ENCODE measurements at regions not wholly inside any gene's neighbourhood (a gene's known extent, or its start where the extent isn't known, plus 50 kb on each side); places are given as distances from the start of the nearest gene placed in this dataset.
A peak's percentile ranks its signal among the peaks of the same experiment; 100 is the strongest.

GRCh38 chr7:51430480-51431086, 114.0 kb upstream of the COBL start:
- H3K4ac ChIP-seq (replicated peaks; ENCODE audit: insufficient read length, low read depth, low read length): no peak overlapping the region
- H3K9ac ChIP-seq (replicated peaks in 1 of 4; ENCODE audit: extremely low read depth in 1 of 4, low read depth in 3 of 4, low read length in 3 of 4): no peak overlapping the region
- no peak overlapping the region for H3K23ac ChIP-seq (ENCODE audit: insufficient read length)
- H2BK5ac ChIP-seq (ENCODE audit: low read depth, low read length): no peak overlapping the region
- WGBS, 2 experiments (ENCODE audit: extremely low coverage in 1 of 2, insufficient coverage in 1 of 2, insufficient read length in 1 of 2, insufficient replicate concordance in 2 of 2, low coverage in 1 of 2, low lambda C conversion rate in 2 of 2, missing lambda C conversion rate in 1 of 2): 38% methylated on average over 13 of the region's 13 CpGs; no CpG with 5 or more reads in 1 of the 2 experiments
- H3K79me2 ChIP-seq (ENCODE audit: control insufficient read depth in 1 of 2, insufficient read depth in 2 of 2, low read length in 2 of 2): peaks cover 0 to 2% of the 10 kb centered on the region in 2 experiments; a peak in 1 of 4 replicates
- H4K91ac ChIP-seq (replicated peaks; ENCODE audit: insufficient read length, low read length): no peak overlapping the region
- H4K8ac ChIP-seq (ENCODE audit: extremely low read depth, insufficient read depth, low read length): no peak overlapping the region
- POLR2A ChIA-PET (ENCODE audit: partially characterized antibody): interaction anchor here (0.9 kb wide), 1 partner anchor 50 kb away, joined by 3 read pairs; no protein-coding TSS in a partner anchor
- no peak overlapping the region for H3K27ac ChIP-seq (ENCODE audit: low read depth, low read length)
- no peak overlapping the region for H4K5ac ChIP-seq (ENCODE audit: insufficient read length, low read depth, low read length)
- H3K14ac ChIP-seq (ENCODE audit: insufficient read length): no peak overlapping the region
- no peak overlapping the region for H2AK5ac ChIP-seq (ENCODE audit: low read depth, low read length)
- no peaks in the 10 kb centered on the region; a peak in 2 of 7 replicates for H3K4me1 ChIP-seq (replicated peaks in 1 of 4; ENCODE audit: control insufficient read depth in 3 of 4, insufficient read depth in 4 of 4, low read length in 3 of 4)
- CTCF ChIA-PET (ENCODE audit: partially characterized antibody): interaction anchor here (0.6 to 4.8 kb wide), 48 partner anchors 14 to 1384 kb away, joined by 3 to 41 read pairs (median 3); no protein-coding TSS in a partner anchor
- no peak overlapping the region for H2BK15ac ChIP-seq (ENCODE audit: low read length)
- H3K4me3 ChIP-seq (ENCODE audit: extremely low read depth in 1 of 4, insufficient read depth in 2 of 4, low read depth in 3 of 4, low read length in 4 of 4): no peak overlapping the region
- no peaks in the 10 kb centered on the region for H3K36me3 ChIP-seq (ENCODE audit: control insufficient read depth in 2 of 4, insufficient read depth in 4 of 4, low read length in 3 of 4)
- DNase-seq (ENCODE audit: low read depth in 1 of 2, low spot score in 2 of 2): peak in 1 of 2 experiments; percentile 85
- H3K27me3 ChIP-seq (replicated peaks in 1 of 4; ENCODE audit: control insufficient read depth in 3 of 4, extremely low read depth in 1 of 4, insufficient read depth in 3 of 4, low read length in 3 of 4): no peaks in the 10 kb centered on the region; a peak in 1 of 7 replicates
- H3K23me2 ChIP-seq (ENCODE audit: low read depth, low read length): no peaks in the 10 kb centered on the region
- H2BK12ac ChIP-seq (ENCODE audit: low read depth, low read length): no peak overlapping the region
- no peak overlapping the region for H2BK120ac ChIP-seq (replicated peaks; ENCODE audit: low read depth, low read length)
- no peak overlapping the region for H2BK20ac ChIP-seq (ENCODE audit: low read length)
- no peaks in the 10 kb centered on the region for H3K9me3 ChIP-seq (ENCODE audit: insufficient read depth in 2 of 2, low read depth in 1 of 2, low read length in 1 of 2)
- H3K56ac ChIP-seq (replicated peaks; ENCODE audit: insufficient read length, low read depth, low read length): no peak overlapping the region
- H3K4me2 ChIP-seq (ENCODE audit: insufficient read depth in 1 of 2, low read depth in 2 of 2, low read length in 2 of 2): no peak overlapping the region
- H3K18ac ChIP-seq (ENCODE audit: extremely low read depth, low read length): no peak overlapping the region
- peak; percentile 97 for FAIRE-seq
- TF ChIP-seq EGR1 (IDR thresholded peaks at IDR 0.05; ENCODE audit: borderline replicate concordance, low read depth, low read length): no peak
- no peak for TF ChIP-seq SUZ12 (IDR thresholded peaks at IDR 0.05; ENCODE audit: low read length)
- TF ChIP-seq SP4 (IDR thresholded peaks at IDR 0.05; ENCODE audit: low read length): no peak
- no peak for TF ChIP-seq JUN (IDR thresholded peaks at IDR 0.05; ENCODE audit: low read depth, low read length)
- TF ChIP-seq CEBPB (IDR thresholded peaks at IDR 0.05; ENCODE audit: low read depth, low read length): peak; percentile 90
- TF ChIP-seq RAD21 (IDR thresholded peaks at IDR 0.05 in 1 of 2, conservative IDR thresholded peaks at IDR 0.05 in 1 of 2; ENCODE audit: low read depth in 2 of 2, low read length in 2 of 2): peak; percentile 98 to 99
- TF ChIP-seq CTCF (IDR thresholded peaks at IDR 0.05; ENCODE audit: control extremely low read depth in 1 of 3, insufficient read depth in 1 of 3, low read depth in 1 of 3, low read length in 3 of 3): peak; percentile 43 to 83 (median 75)
- H4K20me1 ChIP-seq (replicated peaks in 1 of 2; ENCODE audit: control insufficient read depth in 1 of 2, insufficient read depth in 2 of 2, low read length in 2 of 2): no peaks in the 10 kb centered on the region
- H3K79me1 ChIP-seq (ENCODE audit: low read depth, low read length): no peaks in the 10 kb centered on the region
- H2AFZ ChIP-seq (ENCODE audit: low read length): no peak overlapping the region

Measured in H1 (cell line).